NAMALWA (cell line): ENCODE measurements at regions not wholly inside any gene's neighbourhood (a gene's known extent, or its start where the extent isn't known, plus 50 kb on each side); places are given as distances from the start of the nearest gene placed in this dataset.
"Not testable (repeated sequence)": the region's sequence is repeated elsewhere in the genome, so short reads cannot be mapped to it uniquely, and the experiment has no call there.

ENCODE experiments used
- DNase-seq: peaks from one replicate; pipeline ENCODE4 v3.0.0-alpha.2; 2015; ENCODE audit warnings: low spot score

GRCh38 chr7:113030489-113030888 lies 56.1 kb downstream of the GPR85 start:
- DNase-seq, result no peak

GRCh38 chr7:113026941-113027340 lies 59.7 kb downstream of the GPR85 start:
- no peak for DNase-seq

DNA sequence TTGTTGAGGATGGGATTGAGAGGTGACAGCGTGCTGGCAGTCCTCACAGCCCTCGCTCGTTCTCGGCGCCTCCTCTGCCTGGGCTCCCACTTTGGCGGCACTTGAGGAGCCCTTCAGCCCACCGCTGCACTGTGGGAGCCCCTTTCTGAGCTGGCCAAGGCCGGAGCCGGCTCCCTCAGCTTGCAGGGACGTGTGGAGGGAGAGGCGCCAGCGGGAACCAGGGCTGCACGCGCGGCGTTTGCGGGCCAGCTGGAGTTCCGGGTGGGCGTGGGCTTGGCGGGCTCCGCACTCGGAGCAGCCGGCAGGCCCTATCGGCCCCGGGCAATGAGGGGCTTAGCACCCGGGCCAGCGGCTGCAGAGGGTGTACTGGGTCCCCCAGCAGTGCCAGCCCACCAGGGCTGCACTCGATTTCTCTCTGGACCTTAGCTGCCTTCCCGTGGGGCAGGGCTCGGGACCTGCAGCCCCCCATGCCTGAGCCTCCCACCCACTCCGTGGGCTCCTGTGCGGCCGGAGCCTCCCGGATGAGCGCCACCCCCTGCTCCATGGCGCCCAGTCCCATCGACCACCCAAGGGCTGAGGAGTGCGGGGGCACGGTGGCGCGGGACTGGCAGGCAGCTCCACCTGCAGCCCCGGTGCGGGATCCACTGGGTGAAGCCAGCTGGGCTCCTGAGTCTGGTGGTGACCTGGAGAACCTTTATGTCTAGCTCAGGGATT lies 69.3 kb downstream of the GPR85 start:
- not testable (repeated sequence) for DNase-seq

GRCh38 chr7:113015034-113015645 lies 71.5 kb downstream of the GPR85 start:
- peak; percentile 48 for DNase-seq

GRCh38 chr7:113013761-113014449 lies 72.7 kb downstream of the GPR85 start:
- no peak for DNase-seq

GRCh38 chr7:113012862-113013261 lies 73.8 kb downstream of the GPR85 start:
- DNase-seq, result not testable (repeated sequence)

DNA sequence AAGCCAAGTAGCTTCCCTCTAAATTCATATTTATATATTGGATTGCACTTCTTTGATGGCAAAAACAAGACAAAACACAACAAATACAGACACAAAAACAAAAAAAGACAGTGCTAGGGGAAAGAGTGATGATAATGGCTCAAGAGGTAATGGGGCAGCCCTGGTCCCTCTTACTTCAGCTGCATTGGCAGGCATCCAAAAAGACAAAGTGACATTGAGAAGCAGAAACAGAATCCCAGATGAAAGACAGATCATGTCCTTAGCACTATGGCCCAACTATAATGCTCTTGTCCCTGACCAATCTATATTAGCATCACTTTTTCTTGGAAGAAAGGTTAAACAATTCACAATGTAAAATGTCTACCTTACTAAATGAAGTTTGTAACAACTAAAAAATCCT lies 76.2 kb downstream of the GPR85 start:
- DNase-seq, result no peak

DNA sequence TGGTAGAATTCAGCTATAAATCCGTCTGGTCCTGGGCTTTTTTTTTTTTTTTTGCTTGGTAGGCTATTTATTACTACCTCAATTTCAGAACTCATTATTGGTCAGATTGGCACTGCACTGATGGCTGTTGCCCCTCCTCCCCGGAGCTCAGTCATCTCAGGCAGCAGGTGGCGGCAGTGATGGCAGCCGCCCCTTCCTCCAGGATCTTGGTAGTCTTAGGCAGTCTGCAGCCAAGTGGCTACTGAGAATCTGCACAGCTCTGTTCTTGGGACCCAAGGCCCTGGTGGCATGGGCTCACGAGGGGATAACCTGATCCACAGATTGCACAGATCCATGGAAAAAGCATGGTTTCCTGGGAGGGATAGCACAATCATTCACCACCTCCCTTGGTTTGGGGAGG lies 77.9 kb downstream of the GPR85 start:
- DNase-seq, result no peak

DNA sequence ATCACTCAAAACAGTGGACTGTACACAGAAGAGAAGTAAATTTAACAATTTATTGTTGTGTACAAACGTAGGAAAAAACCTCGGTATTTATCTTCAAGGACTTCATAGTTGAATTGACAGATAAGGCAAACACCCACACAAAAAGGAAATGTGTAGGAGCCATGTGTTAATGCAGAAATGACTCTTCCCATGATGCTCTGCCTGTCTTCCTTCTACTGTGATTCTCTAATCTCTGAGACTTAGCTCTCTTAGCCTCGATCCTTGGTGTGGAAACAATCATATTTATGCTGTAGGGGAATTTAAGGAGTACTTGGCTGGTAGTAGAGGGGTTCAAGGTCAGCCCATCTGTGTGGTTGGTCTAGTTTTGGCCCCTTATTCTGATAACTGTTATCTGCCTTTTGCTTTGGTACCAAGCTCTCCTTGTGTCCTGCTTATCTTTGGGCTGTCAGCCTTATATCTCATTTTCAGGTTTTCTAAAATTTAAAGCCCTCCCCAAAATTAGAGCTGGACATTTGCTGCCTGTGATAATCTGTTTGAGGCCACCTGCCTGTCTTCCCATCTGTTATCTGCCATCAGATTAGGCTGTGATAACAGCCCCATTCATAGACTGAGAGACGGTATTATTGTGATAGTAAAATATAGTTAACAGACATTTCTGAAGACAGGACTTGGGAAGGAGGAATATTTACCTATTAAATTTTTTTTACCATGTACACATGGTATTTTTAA lies 81.7 kb downstream of the GPR85 start:
- DNase-seq, result no peak

DNA sequence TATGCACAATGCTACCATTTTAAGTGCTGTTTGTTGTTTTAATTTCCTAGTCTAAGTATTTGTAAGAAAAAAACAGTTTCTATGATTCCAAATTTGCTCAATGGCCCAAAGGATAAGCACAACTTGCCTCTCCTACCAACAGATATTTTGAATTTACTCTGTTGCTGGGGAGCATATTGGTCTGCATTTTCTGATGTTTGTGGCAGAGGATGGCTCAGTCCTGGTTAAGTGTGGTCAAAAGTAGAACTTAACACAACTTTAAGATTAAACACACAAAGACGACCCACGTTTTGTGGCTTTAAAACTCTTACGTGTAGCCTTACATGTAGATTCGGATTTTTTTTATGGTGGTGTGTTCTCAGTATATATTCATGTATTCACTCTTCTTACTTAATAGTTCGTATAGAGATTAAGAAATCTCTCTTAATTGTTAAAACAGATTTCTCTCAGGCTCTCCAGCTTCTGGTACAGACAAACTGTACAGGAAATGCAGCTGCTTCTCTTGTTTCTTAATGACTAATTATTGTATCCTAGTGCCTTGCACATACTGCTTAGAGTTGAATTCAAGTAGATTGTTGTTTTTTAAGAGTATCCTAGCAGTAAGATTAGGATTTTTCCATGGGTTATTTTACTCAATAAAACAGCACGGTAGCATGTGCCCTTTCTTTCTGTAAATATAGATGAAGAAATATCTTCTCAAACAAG lies 86.2 kb downstream of the GPR85 start:
- no peak for DNase-seq

- DNase-seq, result no peak
Measured at GRCh38 chr7:112997831-112998230, 88.8 kb downstream of the GPR85 start.

GRCh38 chr7:112996331-112996871 lies 90.2 kb downstream of the GPR85 start:
- DNase-seq, result no peak

DNA sequence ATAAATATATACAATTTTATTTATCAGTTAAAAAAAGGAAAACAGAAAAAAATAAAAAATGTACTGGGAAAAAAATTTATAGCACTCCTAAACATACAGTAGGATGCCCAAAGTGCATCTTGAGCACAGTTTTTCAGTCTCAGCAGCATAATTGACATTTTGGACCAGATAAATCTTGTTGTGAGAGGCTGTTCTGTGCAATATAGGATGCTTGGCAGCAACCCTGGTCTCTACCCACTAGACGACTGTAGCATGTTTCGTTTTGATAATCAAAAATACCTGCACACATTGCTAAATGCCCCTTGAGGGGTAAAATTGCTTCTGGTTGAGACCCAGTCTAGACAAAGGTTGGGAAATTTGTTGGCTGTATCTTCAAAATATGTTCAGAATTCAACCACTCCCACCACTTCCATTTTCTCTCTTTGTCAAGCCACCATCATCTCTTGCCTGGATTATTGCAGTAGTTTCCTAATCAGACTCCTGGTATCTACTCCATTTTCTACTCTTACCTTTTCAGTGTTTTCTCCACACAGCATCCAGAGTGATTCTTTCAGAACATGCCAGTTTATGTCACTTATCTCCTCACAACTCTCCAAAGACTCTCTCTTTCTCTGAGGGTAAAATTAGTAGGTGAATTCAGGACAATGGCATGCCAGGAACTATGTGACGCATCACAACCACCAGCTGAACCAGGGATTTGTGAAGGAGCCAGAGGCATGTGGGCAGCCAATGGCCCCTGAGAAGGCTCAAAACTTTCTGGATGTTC lies 91.4 kb downstream of the GPR85 start:
- DNase-seq, result no peak

- DNase-seq, result no peak
Measured at GRCh38 chr7:112994656-112995055, 92.0 kb downstream of the GPR85 start.

- no peak for DNase-seq
Measured at GRCh38 chr7:112990624-112991023, 96.0 kb downstream of the GPR85 start.

DNA sequence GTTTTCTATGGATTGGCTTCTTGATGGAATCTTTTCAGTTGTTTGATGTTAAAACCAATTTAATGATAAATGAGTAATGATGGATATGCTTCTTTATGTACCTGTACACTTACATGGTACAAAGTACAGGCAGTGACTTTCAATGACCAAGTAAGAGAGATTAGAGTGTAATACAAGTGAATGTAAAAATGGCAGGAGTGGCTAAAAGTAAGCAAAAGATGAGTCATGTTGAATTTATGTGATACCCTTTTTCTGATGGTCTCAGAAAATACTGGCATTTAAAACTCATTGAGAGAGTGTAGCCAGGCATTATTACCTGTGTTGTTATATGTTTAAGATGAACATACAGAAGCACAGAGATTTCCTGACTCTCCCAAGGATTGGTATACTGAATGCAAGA lies 97.1 kb downstream of the GPR85 start:
- no peak for DNase-seq

DNA sequence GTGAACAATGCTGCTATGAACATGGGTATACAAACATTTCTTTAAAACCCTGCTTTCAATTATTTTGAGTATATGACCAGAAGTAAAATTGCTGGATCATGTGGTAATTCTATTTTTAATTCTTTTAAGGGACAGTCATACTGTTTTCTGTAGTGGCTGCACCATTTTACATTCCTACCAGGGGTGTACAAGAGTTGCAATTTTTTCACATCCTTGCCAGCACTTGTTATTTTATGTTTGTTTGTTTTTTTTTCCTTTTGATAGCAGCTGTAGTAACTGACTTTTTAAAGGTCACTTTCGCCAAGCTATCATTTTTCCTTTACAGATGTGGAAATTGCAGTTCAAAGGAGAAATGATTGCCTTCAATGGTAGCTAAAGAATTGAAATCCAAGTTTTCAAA lies 99.5 kb downstream of the GPR85 start:
- no peak for DNase-seq

DNA sequence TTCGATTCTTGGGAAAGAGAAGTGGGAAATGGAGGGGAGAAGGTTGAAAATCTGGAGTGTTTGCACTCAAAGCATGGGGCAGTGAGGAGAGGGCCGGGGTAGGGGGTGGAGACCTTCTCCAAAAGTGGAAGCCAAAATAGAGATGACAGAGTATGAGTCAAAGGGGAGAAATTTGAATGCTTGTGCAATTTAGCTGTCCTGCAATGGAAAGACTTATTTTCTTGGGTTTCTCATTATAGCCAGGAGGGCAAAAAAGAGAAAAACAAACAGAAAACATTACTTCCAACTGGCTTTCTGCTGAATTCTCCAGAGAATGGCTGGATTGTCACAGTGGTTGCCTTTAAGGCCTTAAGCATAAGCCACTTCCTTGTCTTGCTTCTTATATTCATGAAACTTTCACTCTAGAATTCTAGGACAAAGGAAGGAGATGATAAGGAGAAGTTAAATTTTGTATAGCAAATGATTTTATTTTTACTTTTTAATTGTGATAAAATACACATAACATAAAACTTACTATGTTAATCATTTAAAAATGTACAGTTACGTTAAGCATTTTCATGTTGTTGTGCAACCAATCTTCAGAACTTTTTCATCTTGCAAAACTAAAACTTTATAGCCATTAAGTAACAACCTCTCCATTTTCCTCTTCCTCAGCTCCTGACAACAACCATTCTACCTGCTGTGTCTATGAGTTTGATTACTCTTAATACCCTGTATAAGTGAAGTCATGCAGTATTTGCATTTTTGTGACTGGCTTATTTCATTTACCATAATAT lies 100.2 kb downstream of the GPR85 start:
- no peak for DNase-seq

- no peak for DNase-seq
Measured at GRCh38 chr7:112985377-112985987, 101.1 kb downstream of the GPR85 start.
